GM18868 (cell line): ENCODE measurements at regions not wholly inside any gene's neighbourhood (a gene's known extent, or its start where the extent isn't known, plus 50 kb on each side); places are given as distances from the start of the nearest gene placed in this dataset.
"Not testable (repeated sequence)": the region's sequence is repeated elsewhere in the genome, so short reads cannot be mapped to it uniquely, and the experiment has no call there.

Experiments
- ATAC-seq: cut with Tn5 transposase; IDR thresholded peaks from one replicate; pipeline ENCODE4 v1.9.1; 2021; ENCODE audit warnings: mild to moderate bottlenecking, moderate library complexity; ENCODE audit not compliant: unreplicated experiment

- no peak for ATAC-seq
Measured at GRCh38 chr7:53237344-53237913, 202.0 kb downstream of the POM121L12 start.

- ATAC-seq: no peak
Measured at GRCh38 chr7:53238021-53238605, 202.7 kb downstream of the POM121L12 start.

- not testable (repeated sequence) for ATAC-seq
Measured at GRCh38 chr7:53239151-53239550, 203.7 kb downstream of the POM121L12 start.

- ATAC-seq: no peak
Measured at GRCh38 chr7:53245721-53246120, 210.3 kb downstream of the POM121L12 start.

- ATAC-seq: no peak
Measured at GRCh38 chr7:53246957-53247356, 211.5 kb downstream of the POM121L12 start.

GRCh38 chr7:53252539-53252938, 217.1 kb downstream of the POM121L12 start:
- ATAC-seq: no peak

- ATAC-seq: no peak
Measured at GRCh38 chr7:53272081-53272480, 236.6 kb downstream of the POM121L12 start.

- no peak for ATAC-seq
Measured at GRCh38 chr7:53281312-53281711, 245.9 kb downstream of the POM121L12 start.

GRCh38 chr7:53292341-53292740, 256.9 kb downstream of the POM121L12 start:
- no peak for ATAC-seq

- no peak for ATAC-seq
Measured at GRCh38 chr7:53302496-53303246, 267.2 kb downstream of the POM121L12 start.

- no peak for ATAC-seq
Measured at GRCh38 chr7:53303781-53304180, 268.3 kb downstream of the POM121L12 start.

GRCh38 chr7:53306846-53307245, 271.4 kb downstream of the POM121L12 start:
- no peak for ATAC-seq

GRCh38 chr7:53311205-53311604, 275.8 kb downstream of the POM121L12 start:
- no peak for ATAC-seq

- ATAC-seq: no peak
Measured at GRCh38 chr7:53315981-53316380, 280.5 kb downstream of the POM121L12 start.

GRCh38 chr7:53318566-53318965, 283.1 kb downstream of the POM121L12 start:
- ATAC-seq: no peak

GRCh38 chr7:53325061-53325460, 289.6 kb downstream of the POM121L12 start:
- no peak for ATAC-seq

- no peak for ATAC-seq
Measured at GRCh38 chr7:53326634-53327033, 291.2 kb downstream of the POM121L12 start.

GRCh38 chr7:53336105-53336668, 300.8 kb downstream of the POM121L12 start:
- no peak for ATAC-seq

GRCh38 chr7:53340220-53340619, 304.8 kb downstream of the POM121L12 start:
- ATAC-seq: no peak

GRCh38 chr7:53350241-53350640, 314.8 kb downstream of the POM121L12 start:
- ATAC-seq: peak; percentile 80

GRCh38 chr7:53351681-53352080, 316.2 kb downstream of the POM121L12 start:
- ATAC-seq: no peak

GRCh38 chr7:53358269-53358668, 322.8 kb downstream of the POM121L12 start:
- no peak for ATAC-seq
